Dermis microvascular lymphatic vessel endothelial cell (primary cell): ENCODE measurements at regions not wholly inside any gene's neighbourhood (a gene's known extent, or its start where the extent isn't known, plus 50 kb on each side); places are given as distances from the start of the nearest gene placed in this dataset.
"Not testable (repeated sequence)": the region's sequence is repeated elsewhere in the genome, so short reads cannot be mapped to it uniquely, and the experiment has no call there.

Experiments used
- DNase-seq, 2 donors: peaks; one replicate each; pipeline versions ENCODE4 v3.0.0 to v3.0.0-alpha.2; 2010; ENCODE audit warnings: low read depth in 2 of 2

DNA sequence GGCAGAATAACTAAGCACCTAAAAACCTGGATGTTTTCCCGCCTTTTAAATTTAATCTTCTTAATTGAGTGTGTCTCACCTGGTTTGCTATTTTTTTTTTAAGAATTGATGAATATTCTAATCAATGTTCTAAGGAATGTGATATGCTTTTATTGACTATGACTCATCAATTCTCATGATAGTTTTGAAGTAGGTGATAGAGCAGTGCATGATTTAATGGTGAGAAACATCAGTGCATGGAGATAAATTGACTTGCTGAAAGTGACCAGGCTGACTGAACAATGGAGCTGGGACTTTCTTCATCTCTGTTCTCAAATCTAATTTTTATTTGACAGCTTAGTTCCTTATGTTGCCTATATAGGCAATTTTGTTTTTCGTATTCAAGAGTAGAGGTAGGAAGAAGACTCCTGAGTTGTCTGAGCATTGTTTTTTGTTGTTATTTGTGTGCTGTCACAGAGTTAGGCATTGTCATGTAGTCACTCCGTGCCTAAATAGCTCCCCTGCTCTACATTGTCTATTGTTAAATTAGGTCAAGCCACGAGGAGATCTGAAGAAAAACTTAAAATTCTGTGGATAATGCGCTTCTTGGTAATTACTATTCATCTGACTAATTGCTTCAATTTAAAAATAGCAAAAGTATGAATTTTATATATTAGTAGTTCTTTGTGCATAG is 59.0 kb upstream of the NUTM2F start:
- not testable (repeated sequence) for DNase-seq

DNA sequence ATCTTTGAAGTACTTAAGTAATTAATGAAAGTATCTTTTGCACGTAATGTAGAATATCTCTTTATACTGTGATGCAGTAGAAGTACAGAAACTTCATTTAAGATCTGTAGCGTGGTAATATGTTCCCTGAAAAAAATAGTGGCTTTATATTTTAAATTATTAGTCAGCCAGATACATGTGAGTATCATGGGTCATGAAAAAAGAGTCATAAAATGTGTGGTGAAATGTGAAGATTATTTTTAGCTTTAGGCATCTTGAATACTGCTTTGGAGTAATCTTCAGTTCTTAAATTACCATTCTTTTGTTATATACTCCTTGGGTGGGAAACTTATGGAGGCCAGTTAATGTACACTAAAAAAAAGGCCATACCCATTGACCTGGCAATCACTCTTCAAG is 59.6 kb upstream of the NUTM2F start:
- DNase-seq, result not testable (repeated sequence)

DNA sequence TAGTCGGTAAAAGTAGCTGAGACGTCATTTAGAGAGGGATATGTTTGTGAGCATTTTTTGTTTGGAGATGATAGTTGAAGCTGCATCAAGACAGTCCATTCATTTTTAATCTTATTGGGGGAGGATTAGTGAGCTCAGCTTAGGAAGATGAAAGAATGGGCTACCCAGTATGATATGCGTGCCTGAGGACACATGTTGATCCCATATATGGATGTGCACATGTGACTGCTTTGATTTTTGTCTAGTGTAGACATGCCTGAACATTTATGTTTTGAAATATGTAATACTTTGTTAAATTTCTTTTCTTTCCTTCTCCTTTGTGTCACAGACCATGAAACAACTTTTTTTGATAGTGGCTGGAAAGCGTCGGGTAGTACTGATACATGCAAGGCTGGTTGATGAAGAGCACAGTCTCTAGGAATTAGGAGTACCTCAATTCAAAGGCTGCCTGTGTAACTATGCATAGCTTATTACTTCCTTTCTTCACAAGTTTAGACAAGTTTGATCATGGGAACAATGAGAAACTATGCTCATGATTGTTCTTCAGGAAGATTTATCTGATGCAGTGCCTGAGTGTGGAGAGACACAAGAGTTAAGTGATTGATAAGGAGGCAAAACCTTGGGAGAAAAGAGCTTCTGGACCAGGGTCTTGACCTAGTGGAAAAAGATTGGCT is 62.1 kb upstream of the NUTM2F start:
- not testable (repeated sequence) for DNase-seq

DNA sequence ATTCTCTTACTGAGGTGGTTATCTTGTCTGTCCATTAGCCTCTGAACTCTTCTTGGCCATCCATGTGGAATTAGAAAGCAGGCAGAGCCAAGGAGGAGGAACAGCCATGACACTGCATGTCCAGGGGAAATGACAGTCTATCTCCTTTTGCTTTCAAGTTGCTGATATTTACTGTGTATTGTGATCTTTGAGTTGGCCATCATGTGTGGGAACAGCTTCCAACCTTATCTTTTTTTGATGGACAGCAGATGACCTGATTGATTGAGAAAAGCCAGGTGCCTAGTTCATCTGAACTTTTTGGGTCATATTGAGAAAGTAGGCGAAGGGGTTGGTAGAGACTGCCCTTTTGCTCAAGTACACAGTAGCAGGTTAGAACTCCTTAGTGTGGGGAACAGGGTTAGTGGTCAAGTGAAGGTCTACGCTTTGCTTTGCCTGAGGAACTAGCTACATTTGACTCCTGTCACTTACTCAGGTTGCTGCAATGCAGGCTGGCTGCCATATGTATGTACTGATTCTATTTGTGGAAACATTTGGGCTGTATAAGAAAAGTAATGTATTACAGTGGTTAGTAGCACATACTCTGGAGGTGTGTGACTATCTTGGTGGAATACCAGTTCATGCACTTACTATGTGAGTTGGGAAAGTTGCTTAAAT is 64.7 kb upstream of the NUTM2F start:
- DNase-seq, result not testable (repeated sequence)

DNA sequence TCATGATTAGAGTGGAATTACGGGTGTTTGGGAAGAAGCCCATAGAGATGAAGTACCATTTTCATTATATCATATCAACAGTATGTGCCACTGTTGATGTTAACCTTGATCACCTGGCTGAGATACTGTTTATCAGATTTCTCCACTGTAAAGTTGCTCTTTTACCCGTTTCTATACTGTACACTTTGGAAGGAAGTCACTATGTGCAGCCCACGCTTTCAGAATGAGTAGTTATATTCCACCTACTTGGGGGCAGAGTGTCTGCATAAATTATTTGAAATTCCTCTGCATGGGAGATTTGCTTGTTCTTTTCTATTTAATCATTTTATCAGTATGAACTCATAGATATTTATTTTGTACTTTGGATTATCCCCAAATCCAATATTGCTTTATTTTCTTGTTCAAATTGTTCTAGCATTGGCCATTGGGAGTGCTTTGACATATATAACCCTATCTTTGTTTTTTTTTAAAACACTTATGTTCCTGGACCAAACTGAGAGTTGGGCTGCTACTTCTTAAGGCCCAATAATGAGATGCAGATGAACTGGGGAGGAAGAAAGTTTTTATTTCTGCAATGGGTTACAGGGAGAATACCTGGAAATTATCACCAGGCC is 69.4 kb upstream of the NUTM2F start:
- DNase-seq, result not testable (repeated sequence)

DNA sequence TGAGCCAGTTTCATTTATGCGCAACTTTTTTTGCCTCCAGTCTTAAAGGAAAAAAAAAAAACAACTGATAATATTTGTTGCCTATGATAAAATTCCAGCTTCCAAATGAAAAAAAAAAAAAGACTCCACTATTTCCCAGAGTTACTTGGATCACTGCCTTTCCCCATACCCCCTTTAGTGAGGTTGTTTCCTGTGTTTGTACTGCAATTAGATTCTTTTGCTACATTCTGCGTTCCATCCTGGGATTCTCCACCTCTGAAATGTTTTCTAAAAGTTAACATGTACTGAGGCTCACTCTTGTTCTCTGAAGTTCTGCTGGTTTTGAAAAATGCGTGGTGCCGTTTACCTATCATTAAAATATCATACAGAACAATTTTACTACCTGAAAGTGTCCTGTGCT is 72.0 kb upstream of the NUTM2F start:
- DNase-seq, result peak; percentile 22 to 39

DNA sequence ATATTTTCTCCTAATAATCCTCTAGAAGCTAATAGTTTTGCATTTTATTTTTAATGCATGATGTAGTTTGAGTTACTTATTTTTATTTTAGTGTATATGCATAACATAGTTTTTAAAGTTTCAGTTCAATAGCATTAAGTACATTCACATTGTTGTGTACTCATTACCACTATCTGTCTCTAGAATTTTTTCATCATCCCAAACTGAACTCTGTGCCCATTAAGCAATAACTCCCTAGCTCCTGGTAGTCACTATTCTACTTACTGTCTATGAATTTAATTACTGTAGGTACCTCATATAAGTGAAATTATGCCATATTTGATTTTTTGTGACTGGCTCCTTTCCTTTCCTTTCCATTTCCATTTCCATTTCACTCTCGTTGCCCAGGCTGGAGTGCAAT is 74.4 kb upstream of the NUTM2F start:
- not testable (repeated sequence) for DNase-seq

DNA sequence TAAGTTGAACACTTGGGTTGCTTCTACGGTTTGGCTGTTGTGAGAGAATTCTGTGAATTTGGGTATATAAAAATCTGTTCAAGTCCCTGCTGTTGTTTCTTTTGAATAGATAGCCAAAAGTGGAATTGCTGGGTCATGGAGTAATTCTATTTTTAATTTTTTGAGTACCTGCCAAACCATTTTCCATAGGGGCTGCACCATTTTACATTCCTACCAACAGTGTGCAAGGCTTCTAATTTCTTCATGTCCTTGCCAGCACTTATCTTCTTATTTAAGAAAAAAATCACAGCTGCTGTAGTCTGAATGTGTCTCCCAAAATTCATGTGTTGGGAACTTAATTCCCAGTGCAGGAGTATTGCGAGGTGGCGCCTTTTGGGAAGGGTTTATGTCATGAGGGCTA is 75.1 kb upstream of the NUTM2F start:
- not testable (repeated sequence) for DNase-seq

DNA sequence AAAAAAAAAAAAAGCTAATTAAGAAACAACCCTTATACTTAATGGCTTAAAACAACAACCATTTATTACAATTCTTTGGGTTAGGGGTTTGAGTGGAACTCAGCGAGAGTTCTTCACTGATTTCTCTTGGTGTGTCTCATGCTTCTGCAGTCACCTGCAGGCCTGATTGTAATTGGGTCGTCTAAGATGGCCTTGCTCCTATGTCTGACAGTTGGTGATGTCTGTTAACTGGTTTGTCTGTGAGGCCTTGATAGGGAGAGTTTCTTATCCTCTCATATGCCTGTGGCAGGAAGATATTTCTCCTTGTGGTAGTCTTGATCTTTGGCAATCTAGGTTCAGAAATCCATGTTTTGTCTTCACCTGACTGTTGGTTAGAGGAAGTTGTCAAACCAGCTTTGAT is 85.2 kb upstream of the NUTM2F start:
- DNase-seq, result not testable (repeated sequence)

DNA sequence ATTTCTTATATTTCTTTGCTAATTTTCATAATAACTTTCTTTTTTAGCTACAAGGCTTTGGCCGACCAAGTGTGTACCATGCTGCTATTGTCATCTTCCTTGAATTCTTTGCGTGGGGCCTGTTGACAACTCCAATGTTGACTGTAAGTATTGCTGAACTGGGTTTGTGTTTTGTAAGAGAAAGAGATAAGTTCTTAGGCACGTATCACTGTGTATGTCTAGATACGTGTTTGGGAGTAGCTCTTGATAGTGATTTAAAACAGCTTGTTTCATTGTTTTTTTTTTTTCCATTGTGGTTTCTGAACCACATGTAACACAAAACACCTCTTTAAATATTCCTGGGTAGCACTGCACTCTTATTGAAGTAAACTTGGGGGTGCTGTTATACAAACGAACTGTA is 86.7 kb upstream of the NUTM2F start:
- DNase-seq, result not testable (repeated sequence)

DNA sequence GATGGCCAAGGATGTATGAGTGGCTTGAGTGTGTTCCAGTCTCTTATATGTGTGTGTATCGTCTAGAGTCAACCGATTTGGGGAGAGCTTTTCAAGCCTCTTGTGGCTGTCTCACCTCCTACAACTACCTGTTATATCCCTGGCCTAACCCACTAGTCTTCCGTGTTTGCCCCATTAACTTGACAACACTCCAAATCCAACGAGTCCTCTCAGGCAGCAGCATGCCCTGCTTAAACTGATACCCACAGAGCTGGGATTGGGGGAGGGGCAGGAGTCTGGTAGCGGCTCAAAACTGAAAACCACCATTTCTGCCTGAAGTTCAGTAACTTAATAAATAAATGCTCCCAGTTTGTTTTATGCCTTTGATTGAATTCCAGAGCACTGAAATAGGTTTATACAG is 91.7 kb upstream of the NUTM2F start:
- not testable (repeated sequence) for DNase-seq

DNA sequence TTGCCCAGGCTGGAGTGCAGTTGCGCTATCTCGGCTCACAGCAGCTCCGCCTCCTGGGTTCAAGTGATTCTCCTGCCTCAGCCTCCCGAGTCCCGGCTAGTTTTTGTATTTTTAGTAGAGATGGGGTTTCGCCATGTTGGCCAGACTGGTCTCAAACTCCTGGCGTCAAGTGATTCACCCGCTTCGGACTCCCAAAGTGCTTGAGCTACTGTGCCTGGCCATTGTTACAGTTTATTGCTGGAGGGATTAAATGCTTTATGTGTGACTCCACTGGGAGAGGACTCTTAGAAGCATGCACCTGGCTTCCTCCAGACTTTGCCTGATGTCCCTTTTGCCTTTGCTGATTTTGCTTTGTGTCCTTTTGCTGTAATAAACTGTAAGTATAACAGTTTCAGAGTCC is 93.5 kb upstream of the NUTM2F start:
- DNase-seq, result not testable (repeated sequence)

DNA sequence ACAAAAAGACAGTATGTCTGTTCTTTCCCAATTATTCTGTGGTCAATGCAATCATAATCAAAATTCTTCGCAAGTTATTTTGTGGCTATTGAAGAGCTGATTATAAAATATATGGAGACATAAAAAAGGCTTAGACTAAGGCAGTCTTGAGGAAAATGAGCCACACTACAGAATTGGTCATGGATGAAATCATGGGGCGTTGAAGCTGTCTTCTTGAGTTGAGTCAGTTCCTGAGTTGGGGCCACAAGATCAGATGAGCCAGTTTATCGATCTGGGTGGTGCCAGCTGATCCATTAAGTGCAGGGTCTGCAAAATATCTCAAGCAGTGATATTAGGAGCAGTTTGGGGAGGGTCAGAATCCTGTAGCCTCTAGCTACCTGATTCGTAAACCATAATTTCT is 96.9 kb upstream of the NUTM2F start:
- not testable (repeated sequence) for DNase-seq

DNA sequence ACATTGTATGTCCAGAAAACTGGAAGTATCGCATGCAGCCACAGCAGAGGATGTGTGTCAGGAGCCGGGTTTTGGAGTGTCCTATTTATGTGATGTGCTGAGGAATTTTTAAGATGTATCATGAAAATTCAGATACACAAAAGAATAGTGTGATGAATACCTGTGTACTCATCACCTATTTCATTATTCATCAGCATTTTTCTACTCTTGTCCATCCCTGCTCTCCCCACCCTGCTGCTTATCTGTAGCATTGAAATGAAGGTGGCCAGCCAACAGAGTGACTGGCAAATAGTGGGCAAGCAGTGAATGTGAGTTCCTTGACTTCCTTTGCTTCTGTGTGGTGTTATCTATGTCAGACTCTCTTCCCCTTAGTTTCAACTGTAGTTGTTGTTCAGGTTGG is 108.7 kb upstream of the NUTM2F start:
- DNase-seq, result not testable (repeated sequence)

DNA sequence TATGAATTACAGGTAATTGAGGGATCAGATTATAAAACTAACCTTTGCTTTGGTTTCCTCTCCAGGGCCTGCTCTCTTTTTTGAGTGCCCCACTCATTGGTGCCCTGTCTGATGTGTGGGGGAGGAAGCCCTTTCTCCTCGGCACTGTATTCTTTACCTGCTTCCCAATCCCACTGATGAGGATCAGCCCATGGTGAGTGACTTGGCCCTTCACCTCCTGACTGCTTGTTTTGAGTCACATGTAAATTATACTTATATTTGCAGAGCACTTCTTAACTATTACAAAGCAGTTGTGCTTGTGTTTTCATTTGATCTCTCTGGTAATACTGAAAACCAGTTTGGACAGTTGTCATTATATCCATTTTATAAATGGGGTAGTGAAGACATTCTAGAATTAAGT is 109.9 kb upstream of the NUTM2F start:
- not testable (repeated sequence) for DNase-seq

DNA sequence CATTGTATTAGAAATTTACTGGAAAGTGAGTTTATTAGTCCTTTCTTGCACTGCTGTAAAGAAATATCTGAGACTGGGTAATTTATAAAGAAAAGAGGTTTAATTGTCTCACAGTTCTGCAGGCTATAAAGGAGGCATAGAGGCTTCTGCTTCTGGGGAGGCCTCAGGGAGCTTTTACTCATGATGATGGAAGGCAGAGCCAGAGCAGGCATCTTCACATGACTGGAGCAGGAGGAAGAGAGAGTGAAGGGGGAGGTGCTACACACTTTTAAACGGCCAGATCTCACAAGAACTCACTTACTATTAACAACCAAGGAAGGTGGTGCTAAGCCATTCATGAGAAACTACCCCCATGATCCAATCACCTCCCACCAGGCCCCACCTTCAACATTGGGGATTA is 112.7 kb upstream of the NUTM2F start:
- not testable (repeated sequence) for DNase-seq

DNA sequence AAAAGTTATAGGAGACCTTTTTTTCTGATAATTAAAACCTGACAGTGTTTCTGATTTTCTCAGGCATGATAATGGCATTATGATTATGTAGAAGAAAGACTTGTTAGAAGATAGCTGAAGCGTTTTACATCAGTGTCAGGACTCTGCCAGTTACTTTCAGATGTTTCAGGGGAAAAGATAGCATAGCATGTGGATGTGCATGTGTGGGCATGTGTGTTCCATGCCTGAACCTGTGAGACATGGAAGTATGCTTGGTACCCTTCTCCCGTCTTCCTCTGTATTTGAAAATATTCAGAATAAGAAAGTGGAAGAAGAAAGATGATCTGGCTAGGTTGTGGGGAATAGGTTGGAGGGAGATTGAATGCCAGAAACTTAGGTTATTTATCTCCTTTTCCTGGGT is 113.1 kb upstream of the PCAT7 start:
- DNase-seq, result no peak

DNA sequence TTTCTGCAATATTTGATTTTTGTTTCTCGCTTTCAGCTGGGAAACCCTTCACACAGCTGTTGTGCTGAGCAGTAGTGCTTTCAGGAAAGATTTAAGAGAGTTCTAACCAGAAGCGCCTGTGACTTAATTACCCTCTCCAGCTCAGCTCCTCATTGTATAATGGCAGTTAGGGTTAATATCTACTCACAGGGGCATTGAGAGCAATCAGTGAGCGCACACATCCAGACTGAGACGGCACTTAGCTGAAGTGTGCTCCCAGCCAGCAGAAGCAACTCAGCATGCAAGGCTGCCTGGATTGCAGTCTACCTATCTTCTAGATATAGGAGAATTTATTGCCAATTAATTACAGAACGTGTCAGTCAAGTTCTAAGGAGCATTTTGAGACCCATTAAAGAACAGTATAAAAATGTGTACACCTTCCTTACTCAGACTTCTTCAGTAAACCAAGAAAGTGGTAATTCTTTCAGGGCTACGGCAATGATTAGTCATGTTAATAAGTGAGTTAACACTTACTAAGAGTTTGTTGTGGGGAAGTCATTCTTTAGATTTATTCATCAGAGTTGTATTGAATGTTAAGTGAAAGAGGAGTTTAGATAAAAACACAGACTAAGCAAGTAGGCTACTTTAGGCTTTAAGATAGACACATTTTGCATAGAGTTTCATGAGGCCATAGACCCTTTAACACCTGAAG is 111.7 kb upstream of the PCAT7 start:
- DNase-seq, result no peak

DNA sequence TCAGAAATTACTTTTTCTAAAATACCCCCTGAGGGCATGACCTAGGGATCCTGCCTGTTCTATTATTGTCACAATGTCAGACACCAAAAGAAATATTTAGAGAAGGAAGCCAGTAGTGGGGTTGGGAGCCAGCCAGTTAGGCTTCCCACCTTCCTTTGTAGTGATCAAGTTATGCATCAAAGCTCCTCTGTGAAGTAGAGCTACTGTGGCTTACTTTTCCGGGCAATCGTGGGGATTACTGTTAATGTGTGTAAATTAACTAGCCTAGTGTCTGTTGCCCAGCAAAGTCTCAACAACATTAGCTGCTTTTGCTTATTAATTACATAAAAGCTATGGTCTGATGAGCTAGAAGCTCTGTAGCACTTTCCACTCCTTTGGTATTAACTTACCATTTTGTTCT is 109.0 kb upstream of the PCAT7 start:
- DNase-seq, result peak in 1 of 2 donors; percentile 7

DNA sequence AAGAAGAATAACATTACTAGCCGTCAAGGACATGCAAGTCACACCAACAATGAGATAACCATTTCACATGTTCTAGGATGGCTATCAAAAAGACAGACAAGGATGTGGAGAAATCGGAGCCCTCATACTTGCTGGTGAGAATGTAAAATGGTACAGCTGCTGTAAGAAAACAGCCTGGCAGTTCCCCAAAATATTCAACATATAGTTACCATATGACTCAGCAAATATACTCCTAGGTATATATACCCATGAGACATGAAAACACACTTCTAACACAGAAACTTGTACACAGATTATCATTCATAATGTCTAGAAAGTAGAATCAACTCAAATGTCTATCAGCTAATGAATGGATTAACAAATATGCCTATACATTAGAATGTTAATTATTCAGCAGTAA is 105.4 kb upstream of the PCAT7 start:
- DNase-seq, result no peak

DNA sequence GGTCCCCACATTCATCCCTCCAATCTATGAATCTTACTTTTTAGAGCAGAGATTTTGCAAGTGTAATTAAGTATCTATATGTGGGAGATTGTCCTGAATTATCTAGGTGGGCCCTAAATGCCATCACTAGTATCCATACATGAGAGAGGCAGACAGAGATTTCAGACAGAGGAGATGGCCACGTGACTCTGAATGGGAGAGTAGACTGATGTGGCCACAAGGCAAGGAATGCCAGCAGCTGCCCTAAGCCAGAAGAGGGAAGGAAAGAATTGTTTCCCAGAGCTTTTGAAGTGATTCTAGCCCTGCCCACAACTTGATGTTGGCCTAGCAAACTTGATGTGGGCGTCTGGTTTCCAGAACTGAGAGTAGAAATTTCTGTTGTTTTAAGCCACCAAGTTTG is 90.1 kb upstream of the PCAT7 start:
- DNase-seq, result no peak

DNA sequence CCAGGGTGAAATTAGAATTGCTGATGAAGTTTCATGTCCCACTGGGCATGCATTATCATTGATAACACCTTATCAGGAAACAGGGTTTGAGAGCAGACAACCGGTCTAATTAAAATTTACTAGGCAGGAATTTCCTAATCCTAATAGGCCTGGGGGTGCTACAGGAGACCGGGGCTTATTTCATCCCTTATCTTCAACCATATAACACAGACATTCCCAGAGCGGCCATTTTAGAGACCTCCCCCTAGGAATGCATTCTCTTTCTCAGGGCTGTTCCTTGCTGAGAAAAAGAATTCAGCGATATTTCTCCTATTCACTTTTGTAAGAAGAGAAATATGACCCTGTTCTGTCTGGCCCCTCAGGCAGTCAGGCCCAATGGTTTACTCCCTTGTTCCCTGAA is 82.8 kb upstream of the PCAT7 start:
- DNase-seq, result not testable (repeated sequence)
